Neural progenitor cell (in vitro differentiated cells): ENCODE measurements at regions not wholly inside any gene's neighbourhood (a gene's known extent, or its start where the extent isn't known, plus 50 kb on each side); places are given as distances from the start of the nearest gene placed in this dataset.
A peak's percentile ranks its signal among the peaks of the same experiment; 100 is the strongest.

Experiments
- DNase-seq: peaks from one replicate; pipeline ENCODE4 v3.0.0-alpha.2; 2016; ENCODE audit warnings: low spot score
- H2AFZ ChIP-seq: fragments of 200-600 bp; sonication (generic); replicated peaks from 2 replicates; pipeline ENCODE4 v1.6.1; 2016; ENCODE audit warnings: antibody characterized with exemption
- H3F3A ChIP-seq: fragments of 200-600 bp; sonication (generic); 2 replicates; pipeline ENCODE4 v1.6.1; 2016; ENCODE audit warnings: antibody characterized with exemption, low read depth
- H3K27ac ChIP-seq: fragments of 200-600 bp; sonication (generic); 2 replicates; pipeline ENCODE4 v1.5.1; 2016; ENCODE audit warnings: mild to moderate bottlenecking
- H3K27me3 ChIP-seq: fragments of 200-600 bp; sonication (generic); 2 replicates; pipeline ENCODE4 v1.6.1; 2016; ENCODE audit warnings: mild to moderate bottlenecking, moderate library complexity
- H3K36me3 ChIP-seq: fragments of 200-600 bp; sonication (generic); 2 replicates; pipeline ENCODE4 v1.5.1; 2016
- H3K4me1 ChIP-seq: fragments of 200-600 bp; sonication (generic); 2 replicates; pipeline ENCODE4 v1.6.1; 2016; ENCODE audit warnings: mixed run types
- H3K4me2 ChIP-seq: fragments of 200-600 bp; sonication (generic); 2 replicates; pipeline ENCODE4 v1.6.1; 2016
- H3K4me3 ChIP-seq: fragments of 200-600 bp; sonication (generic); 2 replicates; pipeline ENCODE4 v1.5.1; 2016
- H3K79me2 ChIP-seq: fragments of 200-600 bp; sonication (generic); 2 replicates; pipeline ENCODE4 v1.6.1; 2016; ENCODE audit warnings: low read depth
- H3K9ac ChIP-seq: fragments of 200-600 bp; sonication (generic); 2 replicates; pipeline ENCODE4 v1.6.1; 2016
- H3K9me3 ChIP-seq: fragments of 200-600 bp; sonication (generic); 2 replicates; pipeline ENCODE4 v1.5.1; 2016; ENCODE audit warnings: low read depth
- H4K20me1 ChIP-seq: fragments of 200-600 bp; sonication (generic); 2 replicates; pipeline ENCODE4 v1.6.1; 2016; ENCODE audit warnings: low read depth
- H3K27ac Mint-ChIP-seq: 3 replicates; pipeline ENCODE4 v1.8.0; 2021; ENCODE audit warnings: mixed read lengths
- H3K27me3 Mint-ChIP-seq: 2 replicates; pipeline ENCODE4 v1.8.0; 2022; ENCODE audit warnings: low read depth, mild to moderate bottlenecking, inconsistent platforms, moderate library complexity, mixed read lengths; ENCODE audit not compliant: insufficient read depth
- H3K36me3 Mint-ChIP-seq: 3 replicates; pipeline ENCODE4 v1.8.0; 2021; ENCODE audit warnings: mixed read lengths
- H3K4me1 Mint-ChIP-seq: 3 replicates; pipeline ENCODE4 v1.8.0; 2021; ENCODE audit warnings: mixed read lengths
- H3K4me3 Mint-ChIP-seq: 3 replicates; pipeline ENCODE4 v1.8.0; 2021; ENCODE audit warnings: mild to moderate bottlenecking, moderate library complexity, mixed read lengths
- H3K9me3 Mint-ChIP-seq: 3 replicates; pipeline ENCODE4 v1.8.0; 2020; ENCODE audit warnings: mixed read lengths
- CTCF ChIP-seq: fragments of 200-600 bp; sonication (generic); IDR thresholded peaks from 2 replicates; pipeline ENCODE4 v1.5.1; 2017; ENCODE audit warnings: antibody characterized with exemption, mild to moderate bottlenecking
- EZH2 ChIP-seq: fragments of 200-600 bp; sonication (generic); IDR thresholded peaks from 2 replicates; pipeline ENCODE4 v1.6.1; 2017; ENCODE audit warnings: antibody characterized with exemption, mild to moderate bottlenecking, moderate library complexity
- EZH2phosphoT487 ChIP-seq: fragments of 200-600 bp; sonication (generic); IDR thresholded peaks from 2 replicates; pipeline ENCODE4 v1.6.1; 2017; ENCODE audit warnings: antibody characterized with exemption

- no peak overlapping the region for H3K27ac ChIP-seq
- peaks cover 8% of the 10 kb centered on the region for H3K27me3 Mint-ChIP-seq
- no peak overlapping the region for H3K27ac Mint-ChIP-seq
- H3K4me3 Mint-ChIP-seq, result no peak overlapping the region
- H3F3A ChIP-seq, result no peaks in the 10 kb centered on the region
- H3K79me2 ChIP-seq, result no peaks in the 10 kb centered on the region
- no peaks in the 10 kb centered on the region for H3K27me3 ChIP-seq
- no peak overlapping the region for H3K4me3 ChIP-seq
- H3K36me3 Mint-ChIP-seq, result no peaks in the 10 kb centered on the region
- no peak for TF ChIP-seq CTCF
- TF ChIP-seq EZH2, result no peak
- no peak for TF ChIP-seq EZH2phosphoT487
- no peak overlapping the region for H3K9ac ChIP-seq
- no peaks in the 10 kb centered on the region for H4K20me1 ChIP-seq
- no peaks in the 10 kb centered on the region for H3K36me3 ChIP-seq
- peaks cover 47% of the 10 kb centered on the region for H3K4me1 Mint-ChIP-seq
- H3K9me3 ChIP-seq, result no peaks in the 10 kb centered on the region
- H3K9me3 Mint-ChIP-seq, result peaks cover 1% of the 10 kb centered on the region
- no peak overlapping the region for H3K4me2 ChIP-seq
- no peak for DNase-seq
- H2AFZ ChIP-seq, result peak overlapping the region; percentile 79
- peaks cover 33% of the 10 kb centered on the region for H3K4me1 ChIP-seq
Measured at GRCh38 chr16:54503856-54504219, 217.3 kb upstream of the IRX3 start.

- Histone ChIP-seq H3K9me3 (no peaks in the 10 kb centered on the region), H3K4me2 (no peak overlapping the region), H3K27ac (no peak overlapping the region), H2AFZ (no peak overlapping the region), H3K4me1 (peaks cover 33% of the 10 kb centered on the region), H3K27me3 (no peaks in the 10 kb centered on the region), H4K20me1 (no peaks in the 10 kb centered on the region), H3K4me3 (no peak overlapping the region), H3K36me3 (no peaks in the 10 kb centered on the region), H3K79me2 (no peaks in the 10 kb centered on the region), H3K9ac (no peak overlapping the region), H3F3A (no peaks in the 10 kb centered on the region)
- H3K4me3 Mint-ChIP-seq, result no peak overlapping the region
- peaks cover under 1% of the 10 kb centered on the region for H3K36me3 Mint-ChIP-seq
- H3K27ac Mint-ChIP-seq, result no peak overlapping the region
- peaks cover 11% of the 10 kb centered on the region for H3K27me3 Mint-ChIP-seq
- no peak for DNase-seq
- H3K4me1 Mint-ChIP-seq, result peaks cover 41% of the 10 kb centered on the region
- TF ChIP-seq CTCF (no peak), EZH2 (no peak), EZH2phosphoT487 (no peak)
- H3K9me3 Mint-ChIP-seq, result peaks cover 7% of the 10 kb centered on the region
Measured at GRCh38 chr16:54503011-54503855, 216.6 kb upstream of the IRX3 start.

- peaks cover 19% of the 10 kb centered on the region for H3K4me1 ChIP-seq
- Mint-ChIP-seq H3K4me1 (peaks cover 28% of the 10 kb centered on the region), H3K9me3 (peaks cover 18% of the 10 kb centered on the region), H3K4me3 (no peak overlapping the region), H3K27ac (peak overlapping the region; percentile 12), H3K27me3 (peaks cover 11% of the 10 kb centered on the region), H3K36me3 (peaks cover 2% of the 10 kb centered on the region)
- no peak overlapping the region for H2AFZ ChIP-seq
- TF ChIP-seq EZH2phosphoT487 (no peak), CTCF (no peak), EZH2 (no peak)
- H3K9me3 ChIP-seq, result no peaks in the 10 kb centered on the region
- H4K20me1 ChIP-seq, result no peaks in the 10 kb centered on the region
- no peaks in the 10 kb centered on the region for H3K27me3 ChIP-seq
- no peak overlapping the region for H3K27ac ChIP-seq
- no peaks in the 10 kb centered on the region for H3K36me3 ChIP-seq
- H3K4me2 ChIP-seq, result no peak overlapping the region
- H3K4me3 ChIP-seq, result no peak overlapping the region
- H3F3A ChIP-seq, result no peaks in the 10 kb centered on the region
- no peak overlapping the region for H3K9ac ChIP-seq
- no peak for DNase-seq
- no peaks in the 10 kb centered on the region for H3K79me2 ChIP-seq
Measured at GRCh38 chr16:54501797-54502196, 215.2 kb upstream of the IRX3 start.
